ENCODE measurements at regions not wholly inside any gene's neighbourhood (a gene's known extent, or its start where the extent isn't known, plus 50 kb on each side); places are given as distances from the start of the nearest gene placed in this dataset.
"Not testable (repeated sequence)": the region's sequence is repeated elsewhere in the genome, so short reads cannot be mapped to it uniquely, and the experiment has no call there.

DNA sequence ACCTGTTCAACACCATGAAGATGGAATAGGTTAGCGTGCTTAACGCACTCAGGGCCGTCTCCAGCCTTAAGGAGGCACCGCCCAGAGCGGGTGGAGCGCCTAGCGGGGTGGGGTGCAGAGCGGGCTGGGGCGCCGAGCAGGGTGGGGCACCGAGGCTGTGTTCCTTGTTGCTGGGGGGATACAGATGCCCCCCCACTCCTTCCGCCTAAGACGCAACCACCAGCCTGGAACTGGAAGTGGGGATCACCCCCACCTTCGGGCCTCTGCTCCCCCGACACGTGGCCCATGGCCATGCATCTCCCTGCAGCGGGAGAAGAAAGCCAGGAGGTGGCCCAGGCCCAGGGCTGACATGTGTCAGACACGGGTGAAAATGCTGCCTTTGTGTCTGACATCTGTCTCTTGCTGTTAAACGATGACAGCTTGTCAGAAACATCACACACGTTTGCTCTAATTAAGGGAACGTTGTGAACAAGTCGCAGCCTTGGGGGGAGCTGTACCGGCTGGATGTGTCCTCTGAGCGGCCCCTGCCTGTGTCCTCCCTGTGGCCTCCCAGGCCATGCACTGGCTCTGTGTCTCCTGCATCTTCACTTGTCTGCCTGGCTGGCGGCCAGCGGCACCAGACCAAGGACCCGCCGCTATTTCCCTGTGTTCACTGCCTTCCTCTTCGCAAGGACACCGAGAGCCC, 192.5 kb downstream of the LAT start:
- TF ChIP-seq, protein P1, sequence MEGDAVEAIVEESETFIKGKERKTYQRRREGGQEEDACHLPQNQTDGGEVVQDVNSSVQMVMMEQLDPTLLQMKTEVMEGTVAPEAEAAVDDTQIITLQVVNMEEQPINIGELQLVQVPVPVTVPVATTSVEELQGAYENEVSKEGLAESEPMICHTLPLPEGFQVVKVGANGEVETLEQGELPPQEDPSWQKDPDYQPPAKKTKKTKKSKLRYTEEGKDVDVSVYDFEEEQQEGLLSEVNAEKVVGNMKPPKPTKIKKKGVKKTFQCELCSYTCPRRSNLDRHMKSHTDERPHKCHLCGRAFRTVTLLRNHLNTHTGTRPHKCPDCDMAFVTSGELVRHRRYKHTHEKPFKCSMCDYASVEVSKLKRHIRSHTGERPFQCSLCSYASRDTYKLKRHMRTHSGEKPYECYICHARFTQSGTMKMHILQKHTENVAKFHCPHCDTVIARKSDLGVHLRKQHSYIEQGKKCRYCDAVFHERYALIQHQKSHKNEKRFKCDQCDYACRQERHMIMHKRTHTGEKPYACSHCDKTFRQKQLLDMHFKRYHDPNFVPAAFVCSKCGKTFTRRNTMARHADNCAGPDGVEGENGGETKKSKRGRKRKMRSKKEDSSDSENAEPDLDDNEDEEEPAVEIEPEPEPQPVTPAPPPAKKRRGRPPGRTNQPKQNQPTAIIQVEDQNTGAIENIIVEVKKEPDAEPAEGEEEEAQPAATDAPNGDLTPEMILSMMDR (IDR thresholded peaks at IDR 0.05; ENCODE audit: low read depth, low read length), result not testable (repeated sequence)
- TF ChIP-seq POLR2A (IDR thresholded peaks at IDR 0.05; ENCODE audit: extremely low read depth, insufficient read length), result not testable (repeated sequence)
